ENCODE measurements at regions not wholly inside any gene's neighbourhood (a gene's known extent, or its start where the extent isn't known, plus 50 kb on each side); places are given as distances from the start of the nearest gene placed in this dataset.

GRCh38 chr3:137845194-137845593 is 81.1 kb downstream of the SOX14 start:
- TF ChIP-seq STAT6 (CRISPR knock-in tag; IDR thresholded peaks at IDR 0.05) (no peak), CTBP1 (IDR thresholded peaks at IDR 0.05; ENCODE audit: borderline replicate concordance) (no peak), SIN3A (IDR thresholded peaks at IDR 0.05; ENCODE audit: borderline replicate concordance in 2 of 2, control insufficient read depth in 1 of 2, low read depth in 2 of 2, low read length in 2 of 2) (no peak), NR2C2 (CRISPR knock-in tag; IDR thresholded peaks at IDR 0.05) (no peak), NR2C2 (tag; IDR thresholded peaks at IDR 0.05) (no peak), MEF2A (IDR thresholded peaks at IDR 0.05; ENCODE audit: control insufficient read depth, low read depth, low read length) (no peak), ZNF354B (CRISPR knock-in tag; IDR thresholded peaks at IDR 0.05) (no peak), HDAC1 (IDR thresholded peaks at IDR 0.05) (no peak), CHD7 (IDR thresholded peaks at IDR 0.05; ENCODE audit: low read depth, low read length) (no peak), ZNF512 (tag; IDR thresholded peaks at IDR 0.05) (no peak), USF1 (CRISPR knock-in tag; IDR thresholded peaks at IDR 0.05) (no peak), TAF7 (tag; IDR thresholded peaks at IDR 0.05) (no peak), FOXP1 (CRISPR knock-in tag; IDR thresholded peaks at IDR 0.05) (no peak), CTCF (IDR thresholded peaks at IDR 0.05 in 2 of 3, conservative IDR thresholded peaks at IDR 0.05 in 1 of 3; ENCODE audit: insufficient read depth in 2 of 3, low read depth in 1 of 3, low read length in 3 of 3) (no peak)
